Caki2 (cell line): ENCODE measurements at regions not wholly inside any gene's neighbourhood (a gene's known extent, or its start where the extent isn't known, plus 50 kb on each side); places are given as distances from the start of the nearest gene placed in this dataset.
"Not testable (repeated sequence)": the region's sequence is repeated elsewhere in the genome, so short reads cannot be mapped to it uniquely, and the experiment has no call there.

Experiments
- DNase-seq: peaks from one replicate; pipeline ENCODE4 v3.0.0-alpha.2; 2015; ENCODE audit warnings: low read depth
- in situ Hi-C: cut with HindIII; loops from 2 replicates; pipeline ENCODE4 v1.10.0; 2016; ENCODE audit warnings: low sequenced_read_pairs, low pct_unique_long_range_greater_than_20kb, mixed read lengths

DNA sequence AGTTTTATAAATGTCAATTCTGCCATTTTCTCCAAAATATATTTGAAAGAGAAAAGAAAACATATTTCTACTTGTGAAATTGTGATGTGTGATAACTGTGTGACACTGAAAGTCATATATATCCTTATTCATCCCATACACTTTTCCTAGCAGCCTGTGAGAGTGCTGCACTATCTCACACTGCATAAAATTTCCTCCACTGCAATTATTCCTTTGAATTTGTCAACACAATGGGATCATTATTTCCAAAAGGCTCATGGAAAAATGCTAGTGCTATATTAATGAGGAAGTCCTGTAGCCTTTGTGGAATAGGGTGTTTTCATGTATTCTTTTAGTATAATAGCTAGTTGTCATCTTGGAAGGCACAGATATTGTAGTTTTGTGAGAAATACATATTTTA lies 504.1 kb downstream of the RPL10L start:
- in situ Hi-C loops: no loop called here
- no peak for DNase-seq

- in situ Hi-C loops: no loop called here
Observed at GRCh38 chr14:46147024-46147423, 504.6 kb downstream of the RPL10L start.

GRCh38 chr14:46140445-46140844 lies 511.1 kb downstream of the RPL10L start:
- DNase-seq: no peak
- in situ Hi-C loops: no loop called here

More at GRCh38 chr14:46147024-46147423, 504.6 kb downstream of the RPL10L start:
- DNase-seq: no peak

DNA sequence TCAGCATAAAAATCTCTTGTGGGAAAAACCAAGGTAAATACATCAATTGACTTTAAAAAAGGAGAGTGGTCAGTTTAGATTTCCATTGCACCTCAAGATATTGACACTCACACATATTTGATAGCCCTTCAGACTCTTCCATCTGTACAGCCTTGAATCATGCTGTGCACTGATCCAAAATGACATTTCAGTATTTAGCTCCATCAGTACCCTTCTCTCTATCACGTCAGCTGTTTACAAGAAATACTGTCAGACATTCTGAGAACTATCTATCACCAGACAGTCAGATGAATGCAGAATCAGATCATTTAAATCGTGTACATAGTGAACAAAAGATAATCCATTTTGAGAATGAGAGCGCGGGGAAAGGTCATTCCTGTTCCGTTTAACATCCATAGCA lies 511.9 kb downstream of the RPL10L start:
- in situ Hi-C loops: no loop called here
- DNase-seq: no peak

- in situ Hi-C loops: no loop called here
- no peak for DNase-seq
Observed at GRCh38 chr14:46137786-46138185, 513.8 kb downstream of the RPL10L start.

DNA sequence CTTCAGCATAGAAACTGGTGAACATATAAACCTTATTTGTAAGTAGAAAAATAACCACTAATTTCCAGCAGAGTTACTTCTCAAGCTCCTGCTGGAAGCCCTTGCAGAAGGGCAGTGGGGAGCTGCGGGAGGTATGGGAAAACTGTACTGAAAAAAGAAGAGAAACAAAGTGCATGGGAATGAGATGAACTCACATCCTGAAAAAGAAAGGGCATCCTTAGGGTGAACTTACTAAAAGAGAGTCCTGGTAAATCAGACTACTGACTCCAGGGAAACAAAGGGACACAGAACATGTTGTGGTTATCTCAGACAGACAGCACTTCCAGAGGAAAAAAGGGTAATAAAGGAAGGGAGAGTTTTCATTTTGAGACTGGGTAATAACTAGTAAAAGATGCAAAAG lies 515.1 kb downstream of the RPL10L start:
- DNase-seq: no peak
- in situ Hi-C loops: no loop called here

DNA sequence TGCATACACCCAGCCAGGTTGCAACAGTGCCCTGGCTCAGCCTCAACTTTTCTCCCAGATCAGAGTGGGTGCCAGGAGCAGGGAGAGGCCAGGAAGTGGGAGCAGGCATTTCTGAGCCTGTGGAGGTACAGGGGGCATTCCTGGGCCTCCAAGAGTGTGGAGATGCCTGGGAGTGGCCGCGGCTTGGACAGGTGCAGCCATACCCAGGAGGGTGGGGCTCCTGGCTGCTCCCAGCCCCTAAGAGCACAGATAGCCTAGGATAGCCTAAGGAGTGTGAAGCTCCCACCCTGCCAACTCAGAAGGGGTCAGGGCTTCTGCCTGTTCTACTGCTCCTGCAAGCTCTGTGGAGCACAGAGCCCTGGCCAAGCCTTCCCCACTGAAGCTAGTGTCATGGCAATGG lies 543.4 kb downstream of the RPL10L start:
- in situ Hi-C loops: no loop called here
- DNase-seq: no peak

DNA sequence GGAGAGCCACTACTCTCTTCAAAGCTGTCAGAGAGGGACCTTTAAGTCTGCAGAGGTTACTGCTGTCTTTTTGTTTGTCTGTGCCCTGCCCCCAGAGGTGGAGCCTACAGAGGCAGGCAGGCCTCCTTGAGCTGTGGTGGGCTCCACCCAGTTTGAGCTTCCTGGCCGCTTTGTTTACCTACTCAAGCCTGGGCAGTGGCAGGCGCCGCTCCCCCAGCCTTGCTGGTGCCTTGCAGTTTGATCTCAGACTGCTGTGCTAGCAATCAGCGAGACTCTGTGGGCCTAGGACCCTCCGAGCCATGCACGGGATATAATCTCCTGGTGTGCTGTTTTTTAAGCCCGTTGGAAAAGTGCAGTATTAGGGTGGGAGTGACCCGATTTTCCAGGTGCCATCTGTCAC lies 550.7 kb downstream of the RPL10L start:
- in situ Hi-C loops, DNase-seq: not testable (repeated sequence)

DNA sequence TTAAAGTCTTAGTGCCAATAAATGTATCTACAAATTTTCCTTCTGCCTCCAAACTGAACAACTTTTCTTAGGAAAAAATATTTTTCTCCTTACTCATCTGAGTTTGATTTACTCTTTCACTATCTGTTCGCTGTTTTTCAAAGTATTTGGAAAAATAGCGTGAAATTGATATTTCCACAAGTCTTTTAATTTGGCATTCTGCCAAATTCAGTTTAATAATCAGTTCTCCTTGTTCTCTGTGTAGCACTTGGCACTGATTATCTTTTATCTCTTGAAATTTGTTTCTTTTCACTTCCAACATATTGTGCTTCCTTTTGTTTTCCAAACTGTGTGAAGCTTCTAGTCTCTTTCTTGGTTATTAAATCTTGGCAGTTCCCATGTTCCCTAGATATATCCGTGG lies 559.8 kb downstream of the RPL10L start:
- in situ Hi-C loops: no loop called here
- no peak for DNase-seq

- in situ Hi-C loops: no loop called here
- no peak for DNase-seq
Observed at GRCh38 chr14:46087604-46088003, 564.0 kb downstream of the RPL10L start.

GRCh38 chr14:46074061-46074460 lies 577.5 kb downstream of the RPL10L start:
- in situ Hi-C loops: no loop called here
- DNase-seq: no peak

- no peak for DNase-seq
- in situ Hi-C loops: no loop called here
Observed at GRCh38 chr14:46063872-46064271, 587.7 kb downstream of the RPL10L start.

DNA sequence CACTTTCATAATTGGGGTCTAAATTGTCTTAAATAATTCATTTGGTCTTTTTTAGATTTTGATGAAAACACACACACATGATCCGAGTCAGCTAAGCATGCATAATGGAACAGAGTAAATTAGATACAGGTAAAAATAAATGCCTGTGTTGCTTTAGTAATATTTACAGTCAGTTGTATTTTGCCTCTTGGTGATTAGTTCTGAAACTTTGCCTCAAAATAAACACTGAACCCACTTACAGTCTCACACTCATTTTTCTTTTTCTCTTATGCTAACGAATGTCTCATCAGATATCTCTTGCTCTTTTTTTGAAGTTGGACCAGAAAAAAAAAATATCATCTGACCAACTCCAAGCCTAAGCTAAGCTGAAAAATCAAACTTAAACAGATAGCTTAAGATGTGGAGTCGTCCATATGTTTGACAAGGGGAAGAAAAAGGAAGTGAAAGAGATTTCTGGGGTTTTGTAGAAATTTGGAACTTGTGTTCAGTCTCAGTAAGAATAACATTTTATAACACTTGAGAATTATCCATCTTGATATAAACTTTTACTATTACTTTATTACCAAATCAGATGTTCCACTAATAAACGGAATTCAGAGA lies 592.5 kb downstream of the RPL10L start:
- in situ Hi-C loops: no loop called here
- DNase-seq: no peak

- no peak for DNase-seq
- in situ Hi-C loops: no loop called here
Observed at GRCh38 chr14:46057799-46058198, 593.8 kb downstream of the RPL10L start.

DNA sequence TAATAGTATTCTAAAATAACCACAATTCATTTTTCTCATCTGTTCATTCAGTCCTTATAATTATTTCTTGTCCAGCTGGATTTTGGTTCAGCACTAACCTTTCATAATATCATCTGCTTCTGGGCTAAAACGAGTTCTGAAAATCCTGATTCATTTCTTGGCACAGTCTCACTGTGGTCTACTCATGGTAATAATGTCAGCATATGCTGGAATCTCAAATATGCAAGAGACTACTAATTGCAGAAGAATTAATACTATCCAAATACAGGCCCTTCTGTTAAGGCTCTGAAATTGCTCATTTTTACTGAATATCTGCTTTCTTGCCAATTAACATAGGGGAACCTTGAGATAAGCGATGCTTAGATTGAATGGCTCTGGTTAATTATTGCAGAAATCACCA lies 597.1 kb downstream of the RPL10L start:
- in situ Hi-C loops: no loop called here
- peak; percentile 1 for DNase-seq

- in situ Hi-C loops: no loop called here
- DNase-seq: no peak
Observed at GRCh38 chr14:46053221-46053620, 598.4 kb downstream of the RPL10L start.

DNA sequence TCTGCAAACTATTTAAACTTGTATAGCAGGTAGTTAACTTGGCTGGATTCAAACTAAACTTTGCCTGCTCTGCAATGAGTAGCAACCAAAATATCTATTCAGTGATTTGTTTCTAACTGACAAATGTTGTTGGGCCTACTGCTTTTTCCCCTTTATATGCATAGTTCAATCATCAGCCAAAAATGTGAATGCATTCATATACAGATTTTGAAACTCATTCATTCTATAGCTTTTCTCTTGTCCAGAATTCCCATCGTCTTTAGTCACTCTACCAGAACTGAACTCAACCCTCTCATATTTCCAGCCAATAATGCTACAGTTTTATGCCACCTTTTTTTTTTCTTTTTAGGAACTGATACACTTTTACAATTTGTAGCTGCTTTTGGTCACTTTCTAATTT lies 599.8 kb downstream of the RPL10L start:
- in situ Hi-C loops: no loop called here
- no peak for DNase-seq

GRCh38 chr14:46048127-46048526 lies 603.5 kb downstream of the RPL10L start:
- peak; percentile 55 for DNase-seq
- in situ Hi-C loops: no loop called here

DNA sequence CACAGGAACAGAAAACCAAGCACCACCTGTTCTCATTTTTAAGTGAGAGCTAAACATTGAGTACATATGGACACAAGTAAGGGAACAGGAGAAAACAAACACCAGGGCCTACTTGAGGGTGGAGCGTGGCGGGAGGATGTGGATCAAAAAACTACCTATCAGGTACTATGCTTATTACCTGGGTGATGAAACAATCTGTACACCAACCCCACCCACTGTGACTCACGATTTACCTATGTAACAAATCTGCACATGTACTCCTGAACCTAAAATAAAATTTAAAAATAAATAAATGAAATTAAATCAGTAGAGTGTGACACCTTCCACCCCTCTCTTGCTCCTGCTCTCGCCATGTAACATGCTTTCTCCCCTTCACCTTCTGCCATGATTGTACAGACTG lies 615.5 kb downstream of the RPL10L start:
- in situ Hi-C loops: no loop called here
- DNase-seq: no peak

DNA sequence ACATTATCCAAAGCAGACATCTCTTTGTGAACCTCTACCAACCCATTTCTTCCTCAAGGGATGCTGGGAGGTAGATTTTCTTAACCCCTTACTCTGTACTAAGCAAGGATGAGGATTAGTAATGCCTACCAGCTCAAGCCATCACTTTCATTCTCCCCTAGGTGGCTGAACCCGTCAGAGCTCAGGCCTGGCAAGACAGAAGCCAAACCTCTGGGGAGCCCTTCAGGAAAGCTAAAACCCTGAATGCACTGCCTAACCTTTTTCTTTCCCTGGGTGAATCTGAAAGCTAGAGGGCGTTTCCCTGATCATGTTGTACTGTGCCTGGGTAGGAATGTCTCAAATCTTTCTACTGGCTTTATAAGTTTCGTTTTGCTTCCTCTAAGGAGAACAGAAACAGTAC lies 617.3 kb downstream of the RPL10L start:
- in situ Hi-C loops: no loop called here
- DNase-seq: no peak
